NB4 (cell line): ENCODE measurements at regions not wholly inside any gene's neighbourhood (a gene's known extent, or its start where the extent isn't known, plus 50 kb on each side); places are given as distances from the start of the nearest gene placed in this dataset.

ENCODE experiments used
- DNase-seq: peaks from one replicate; pipeline ENCODE4 v3.0.0; 2010; ENCODE audit warnings: low read depth
- H3K4me3 ChIP-seq: one replicate; pipeline ENCODE4 v1.5.1; 2011; ENCODE audit warnings: mild to moderate bottlenecking, low read depth, low read length, moderate library complexity
- CTCF ChIP-seq: IDR thresholded peaks from one replicate; pipeline ENCODE4 v1.5.1; 2012; ENCODE audit warnings: low read depth, low read length
- MAX ChIP-seq: IDR thresholded peaks from 2 replicates; pipeline ENCODE4 v1.6.1; 2011; ENCODE audit warnings: low read depth, low read length
- MYC ChIP-seq: IDR thresholded peaks from 2 replicates; pipeline ENCODE4 v1.6.1; 2011; ENCODE audit warnings: low read depth, low read length
- POLR2A ChIP-seq: IDR thresholded peaks from 2 replicates; pipeline ENCODE4 v1.6.1; 2011; ENCODE audit warnings: mild to moderate bottlenecking; ENCODE audit not compliant: insufficient read length; ENCODE audit errors: extremely low read depth

GRCh38 chr15:58334803-58335202 lies 97.0 kb upstream of the LIPC start:
- no peak overlapping the region for H3K4me3 ChIP-seq
- no peak for DNase-seq
- TF ChIP-seq POLR2A, result no peak
- no peak for TF ChIP-seq MYC
- no peak for TF ChIP-seq CTCF
- no peak for TF ChIP-seq MAX

GRCh38 chr15:58336161-58336560 lies 95.6 kb upstream of the LIPC start:
- TF ChIP-seq MYC, result no peak
- TF ChIP-seq CTCF, result no peak
- no peak for TF ChIP-seq POLR2A
- no peak for TF ChIP-seq MAX
- no peak for DNase-seq

GRCh38 chr15:58340176-58340575 lies 91.6 kb upstream of the LIPC start:
- no peak for TF ChIP-seq POLR2A
- no peak for TF ChIP-seq MAX
- TF ChIP-seq MYC, result no peak
- TF ChIP-seq CTCF, result no peak
- DNase-seq, result peak; percentile 26
- no peak overlapping the region for H3K4me3 ChIP-seq

More at GRCh38 chr15:58336161-58336560, 95.6 kb upstream of the LIPC start:
- H3K4me3 ChIP-seq, result no peak overlapping the region

GRCh38 chr15:58342508-58342907 lies 89.3 kb upstream of the LIPC start:
- TF ChIP-seq MYC (no peak), CTCF (no peak), POLR2A (no peak), MAX (no peak)
- H3K4me3 ChIP-seq, result no peak overlapping the region
- DNase-seq, result no peak

GRCh38 chr15:58344213-58345070 lies 87.3 kb upstream of the LIPC start:
- DNase-seq, result no peak
- TF ChIP-seq CTCF (no peak), MAX (no peak), POLR2A (no peak), MYC (no peak)

More at GRCh38 chr15:58344213-58345070, 87.3 kb upstream of the LIPC start:
- H3K4me3 ChIP-seq, result no peak overlapping the region
